HCT116 (cell line): ENCODE measurements at regions not wholly inside any gene's neighbourhood (a gene's known extent, or its start where the extent isn't known, plus 50 kb on each side); places are given as distances from the start of the nearest gene placed in this dataset.

ENCODE experiments used
- ATAC-seq: fragments of 200-7000 bp; cut with Tn5 transposase; 2 replicates; pipeline ENCODE4 v1.9.1; 2020; ENCODE audit warnings: mild to moderate bottlenecking, moderate library complexity
- BruUV-seq: library from RNA; stranded (reverse); fragments of 400-500 nt; replicated peaks from 2 replicates; lab custom pipeline; 2021; lab: Mats Ljungman, UMichigan
- CTCF ChIA-PET: fragments of 300-600 bp; sonication (Branson Sonifier 250); formaldehyde crosslinking; loops from one replicate; lab custom pipeline; 2021; ENCODE audit warnings: antibody characterized with exemption; lab: Charles Lee
- POLR2A ChIA-PET: fragments of 300-600, 350-600 bp; sonication (Branson Sonifier 250); formaldehyde crosslinking; loops from one replicate; lab custom pipeline; 2021; ENCODE audit warnings: antibody characterized with exemption; lab: Charles Lee
- RAD21 ChIA-PET, 2 experiments: fragments of 300-600 bp; sonication (Branson Sonifier 250); formaldehyde crosslinking; loops; one replicate each; lab custom pipeline; 2023; ENCODE audit warnings: low total read pairs in 2 of 2; ENCODE audit not compliant: uncharacterized antibody in 2 of 2, unreplicated experiment in 2 of 2, low non-redundant PET in 1 of 2; lab: Charles Lee
- DNase-seq: peaks from one replicate; pipeline ENCODE4 v3.0.0-alpha.2; 2010; ENCODE audit warnings: low read depth, low spot score
- H2AFZ ChIP-seq: fragments of 200-600 bp; shearing (Covaris generic), sonication (generic); 2 replicates; pipeline ENCODE4 v1.6.1; 2017; ENCODE audit warnings: low read depth, mixed run types, mixed read lengths, antibody characterized with exemption, low read length; ENCODE audit not compliant: poor library complexity, severe bottlenecking
- H3K27ac ChIP-seq: 2 replicates; pipeline ENCODE4 v1.5.1; 2012; ENCODE audit warnings: low read depth, low read length
- H3K27me3 ChIP-seq: fragments of 200-600 bp; sonication (generic); 2 replicates; pipeline ENCODE4 v1.6.1; 2016; ENCODE audit warnings: mixed run types, low read length, mixed read lengths; ENCODE audit not compliant: insufficient read depth
- H3K36me3 ChIP-seq, 2 experiments: fragments of 200-500 bp in 1 of 2; fragments of 200-600 bp in 1 of 2; sonication (Bioruptor generic) in 1 of 2; sonication (generic) in 1 of 2; 2 replicates each; pipeline versions ENCODE4 v1.5.1 to v1.6.1; 2014 to 2016; ENCODE audit warnings: low read length in 2 of 2, inconsistent platforms in 1 of 2, mixed read lengths in 1 of 2, mixed run types in 1 of 2; ENCODE audit not compliant: insufficient read depth in 2 of 2, control insufficient read depth in 1 of 2
- H3K4me1 ChIP-seq, 2 experiments: fragments of 200-600 bp in 1 of 2; sonication (generic) in 1 of 2; 2 replicates each; pipeline versions ENCODE4 v1.5.1 to v1.6.1; 2012 to 2017; ENCODE audit warnings: low read length in 2 of 2, inconsistent platforms in 1 of 2, mild to moderate bottlenecking in 1 of 2, mixed read lengths in 1 of 2, mixed run types in 1 of 2, moderate library complexity in 1 of 2; ENCODE audit not compliant: insufficient read depth in 2 of 2, control insufficient read depth in 1 of 2
- H3K4me2 ChIP-seq: fragments of 200-600 bp; sonication (generic); 2 replicates; pipeline ENCODE4 v1.6.1; 2017; ENCODE audit warnings: mixed run types, low read length, mixed read lengths
- H3K4me3 ChIP-seq, 2 experiments: fragments of 200-600 bp in 1 of 2; sonication (generic) in 1 of 2; replicated peaks in 1 of 2; 2 replicates each; pipeline ENCODE4 v1.5.1; 2011 to 2016; ENCODE audit warnings: low read length in 2 of 2, control low read depth in 1 of 2, low read depth in 1 of 2, mild to moderate bottlenecking in 1 of 2, mixed read lengths in 1 of 2, mixed run types in 1 of 2
- H3K79me2 ChIP-seq: fragments of 200-600 bp; sonication (generic); 2 replicates; pipeline ENCODE4 v1.6.1; 2017; ENCODE audit warnings: mild to moderate bottlenecking, mixed run types, low read length, moderate library complexity, mixed read lengths; ENCODE audit not compliant: insufficient read depth
- H3K9ac ChIP-seq: fragments of 200-600 bp; sonication (generic); 2 replicates; pipeline ENCODE4 v1.6.1; 2016; ENCODE audit warnings: low read length, mixed read lengths
- H3K9me2 ChIP-seq: fragments of 200-600 bp; sonication (generic), shearing (Covaris generic); 2 replicates; pipeline ENCODE4 v1.6.1; 2017; ENCODE audit warnings: mixed run types, mild to moderate bottlenecking, moderate library complexity; ENCODE audit not compliant: insufficient read depth
- H3K9me3 ChIP-seq, 2 experiments: fragments of 200-500 bp in 1 of 2; fragments of 200-600 bp in 1 of 2; sonication (Bioruptor generic) in 1 of 2; sonication (generic) in 1 of 2; 2 replicates each; pipeline ENCODE4 v1.6.1; 2014 to 2017; ENCODE audit warnings: low read length in 2 of 2, mixed read lengths in 2 of 2, inconsistent platforms in 1 of 2, low read depth in 1 of 2, mild to moderate bottlenecking in 1 of 2, mixed run types in 1 of 2, moderate library complexity in 1 of 2; ENCODE audit not compliant: control insufficient read depth in 1 of 2, insufficient read depth in 1 of 2
- H4K20me1 ChIP-seq: fragments of 200-600 bp; sonication (generic), shearing (Covaris generic); 2 replicates; pipeline ENCODE4 v1.6.1; 2017; ENCODE audit warnings: mixed run types, mild to moderate bottlenecking, moderate library complexity; ENCODE audit not compliant: insufficient read depth
- CTCF ChIP-seq, 3 experiments: fragments of 200-600 bp in 1 of 3; sonication (generic) in 1 of 3; IDR thresholded peaks in 2 of 3; conservative IDR thresholded peaks in 1 of 3; 2 replicates each; pipeline ENCODE4 v1.5.1; 2012 to 2017; ENCODE audit warnings: low read depth in 2 of 3, low read length in 2 of 3, antibody characterized with exemption in 1 of 3, borderline replicate concordance in 1 of 3, control low read depth in 1 of 3, mild to moderate bottlenecking in 1 of 3, mixed read lengths in 1 of 3, mixed run types in 1 of 3, moderate library complexity in 1 of 3; ENCODE audit not compliant: insufficient read depth in 1 of 3
- EGR1 ChIP-seq: IDR thresholded peaks from 2 replicates; pipeline ENCODE4 v1.6.1; 2012; ENCODE audit warnings: low read depth
- EZH2phosphoT487 ChIP-seq: fragments of 200-600 bp; IDR thresholded peaks from 2 replicates; pipeline ENCODE4 v1.6.1; 2018; ENCODE audit warnings: antibody characterized with exemption, borderline replicate concordance
- POLR2AphosphoS5 ChIP-seq: IDR thresholded peaks from 2 replicates; pipeline ENCODE4 v1.6.1; 2011; ENCODE audit warnings: mild to moderate bottlenecking, low read depth, low read length, moderate library complexity
- SP1 ChIP-seq: IDR thresholded peaks from 2 replicates; pipeline ENCODE4 v1.6.1; 2012; ENCODE audit warnings: low read depth
- TCF7L2 ChIP-seq: IDR thresholded peaks from 2 replicates; pipeline ENCODE4 v1.7.0; 2011; ENCODE audit warnings: borderline replicate concordance, inconsistent platforms; ENCODE audit not compliant: insufficient read depth, insufficient read length; ENCODE audit errors: extremely low read depth
- intact Hi-C: fragments of 100-400 bp; cut with micrococcal nuclease; formaldehyde crosslinking; loops from 2 replicates; pipeline ENCODE4 v1.10.0; 2022
- TF ChIP-seq, protein P1 (sequence below): IDR thresholded peaks from 2 replicates; pipeline ENCODE4 v1.6.1; 2012; ENCODE audit warnings: low read depth

DNA sequence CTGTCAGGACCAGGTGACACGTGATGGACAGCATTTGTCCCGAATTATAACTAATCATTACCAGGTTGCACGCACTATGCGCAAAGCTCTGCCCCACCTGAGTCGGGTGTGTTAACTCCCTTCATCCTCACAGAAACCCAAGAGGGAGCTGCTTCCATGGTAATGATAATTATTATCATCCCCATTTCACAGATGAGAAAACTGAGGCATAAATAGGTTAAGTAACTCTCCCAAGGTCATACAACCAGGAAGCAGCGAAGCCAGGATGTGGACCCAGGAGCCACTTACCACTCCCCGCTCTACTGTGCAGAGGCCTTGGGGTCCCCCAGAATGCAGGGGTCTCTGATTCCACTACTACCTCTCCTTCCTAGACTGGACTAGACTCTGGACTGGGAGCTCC, 76.7 kb upstream of the TARDBP start:
- Histone ChIP-seq H2AFZ (no peak overlapping the region), H3K9ac (no peak overlapping the region), H3K4me1 (no peaks in the 10 kb centered on the region), H3K4me2 (no peak overlapping the region), H3K27ac (no peak overlapping the region), H3K79me2 (no peaks in the 10 kb centered on the region), H3K9me2 (no peaks in the 10 kb centered on the region), H3K27me3 (no peaks in the 10 kb centered on the region), H3K4me3 (no peak overlapping the region), H4K20me1 (no peaks in the 10 kb centered on the region), H3K36me3 (no peaks in the 10 kb centered on the region), H3K9me3 (no peaks in the 10 kb centered on the region)
- TF ChIP-seq EZH2phosphoT487: no peak
- TF ChIP-seq CTCF (IDR thresholded peaks at IDR 0.05 in 2 of 3, conservative IDR thresholded peaks at IDR 0.05 in 1 of 3; ENCODE audit: borderline replicate concordance in 1 of 3, insufficient read depth in 1 of 3, low read depth in 2 of 3, low read length in 2 of 3): no peak
- TF ChIP-seq, protein P1, sequence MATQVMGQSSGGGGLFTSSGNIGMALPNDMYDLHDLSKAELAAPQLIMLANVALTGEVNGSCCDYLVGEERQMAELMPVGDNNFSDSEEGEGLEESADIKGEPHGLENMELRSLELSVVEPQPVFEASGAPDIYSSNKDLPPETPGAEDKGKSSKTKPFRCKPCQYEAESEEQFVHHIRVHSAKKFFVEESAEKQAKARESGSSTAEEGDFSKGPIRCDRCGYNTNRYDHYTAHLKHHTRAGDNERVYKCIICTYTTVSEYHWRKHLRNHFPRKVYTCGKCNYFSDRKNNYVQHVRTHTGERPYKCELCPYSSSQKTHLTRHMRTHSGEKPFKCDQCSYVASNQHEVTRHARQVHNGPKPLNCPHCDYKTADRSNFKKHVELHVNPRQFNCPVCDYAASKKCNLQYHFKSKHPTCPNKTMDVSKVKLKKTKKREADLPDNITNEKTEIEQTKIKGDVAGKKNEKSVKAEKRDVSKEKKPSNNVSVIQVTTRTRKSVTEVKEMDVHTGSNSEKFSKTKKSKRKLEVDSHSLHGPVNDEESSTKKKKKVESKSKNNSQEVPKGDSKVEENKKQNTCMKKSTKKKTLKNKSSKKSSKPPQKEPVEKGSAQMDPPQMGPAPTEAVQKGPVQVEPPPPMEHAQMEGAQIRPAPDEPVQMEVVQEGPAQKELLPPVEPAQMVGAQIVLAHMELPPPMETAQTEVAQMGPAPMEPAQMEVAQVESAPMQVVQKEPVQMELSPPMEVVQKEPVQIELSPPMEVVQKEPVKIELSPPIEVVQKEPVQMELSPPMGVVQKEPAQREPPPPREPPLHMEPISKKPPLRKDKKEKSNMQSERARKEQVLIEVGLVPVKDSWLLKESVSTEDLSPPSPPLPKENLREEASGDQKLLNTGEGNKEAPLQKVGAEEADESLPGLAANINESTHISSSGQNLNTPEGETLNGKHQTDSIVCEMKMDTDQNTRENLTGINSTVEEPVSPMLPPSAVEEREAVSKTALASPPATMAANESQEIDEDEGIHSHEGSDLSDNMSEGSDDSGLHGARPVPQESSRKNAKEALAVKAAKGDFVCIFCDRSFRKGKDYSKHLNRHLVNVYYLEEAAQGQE: no peak
- TF ChIP-seq EGR1: no peak
- no peak for TF ChIP-seq POLR2AphosphoS5
- TF ChIP-seq TCF7L2: no peak
- no peak for TF ChIP-seq SP1
- POLR2A ChIA-PET: no interaction called here
- ATAC-seq: no peak
- RAD21 ChIA-PET: no interaction called here
- intact Hi-C loops: no loop called here
- no TSS peak for BruUV-seq
- CTCF ChIA-PET: no interaction called here
- DNase-seq: no peak
